GM19397 (cell line): ENCODE measurements at regions not wholly inside any gene's neighbourhood (a gene's known extent, or its start where the extent isn't known, plus 50 kb on each side); places are given as distances from the start of the nearest gene placed in this dataset.
"Not testable (repeated sequence)": the region's sequence is repeated elsewhere in the genome, so short reads cannot be mapped to it uniquely, and the experiment has no call there.

Source experiments
- ATAC-seq: cut with Tn5 transposase; IDR thresholded peaks from one replicate; pipeline ENCODE4 v1.9.1; 2021; ENCODE audit warnings: mild to moderate bottlenecking, moderate library complexity; ENCODE audit not compliant: unreplicated experiment

DNA sequence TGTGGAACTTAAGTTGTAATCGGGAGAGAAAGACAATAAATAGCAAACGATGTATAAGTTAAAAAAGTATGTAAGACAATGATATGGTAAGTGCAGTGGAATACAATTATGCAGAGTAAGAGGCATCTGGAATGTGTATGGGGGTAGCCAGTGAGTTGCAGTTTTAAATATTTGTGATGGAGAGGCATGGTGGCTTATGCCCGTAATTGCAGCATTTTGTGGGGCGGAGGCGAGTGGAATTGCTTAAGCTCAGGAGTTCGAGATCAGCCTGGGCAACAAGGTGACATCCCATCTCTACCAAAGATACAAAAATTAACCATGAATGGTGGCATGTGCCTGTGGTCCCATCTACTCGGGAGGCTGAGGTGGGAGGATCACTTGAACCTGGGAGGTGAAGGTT, 52.5 kb upstream of the WDFY3 start:
- no peak for ATAC-seq

DNA sequence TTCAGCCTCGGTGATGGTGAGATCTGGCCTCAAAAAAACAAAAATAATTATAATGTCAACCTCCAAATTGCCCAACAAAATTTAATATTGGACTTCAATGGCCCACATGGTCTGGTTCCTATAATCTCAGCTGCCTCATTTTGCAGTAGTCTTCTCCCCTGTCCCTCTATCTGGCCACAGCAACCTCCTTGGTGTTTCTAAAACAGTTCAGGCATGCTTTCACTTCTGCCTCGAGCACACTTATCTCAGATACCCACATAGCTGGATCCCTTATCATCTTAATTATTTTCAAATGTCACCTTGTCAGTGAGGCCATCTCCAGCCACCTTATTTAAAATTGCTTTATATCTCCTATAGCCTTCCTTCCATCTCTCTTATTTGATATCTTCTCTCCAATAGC, 52.9 kb upstream of the WDFY3 start:
- no peak for ATAC-seq

- ATAC-seq = no peak
These were observed 58.2 kb upstream of the WDFY3 start for GRCh38 chr4:85024671-85025070.

GRCh38 chr4:85028910-85029309, 62.4 kb upstream of the WDFY3 start:
- ATAC-seq = no peak

DNA sequence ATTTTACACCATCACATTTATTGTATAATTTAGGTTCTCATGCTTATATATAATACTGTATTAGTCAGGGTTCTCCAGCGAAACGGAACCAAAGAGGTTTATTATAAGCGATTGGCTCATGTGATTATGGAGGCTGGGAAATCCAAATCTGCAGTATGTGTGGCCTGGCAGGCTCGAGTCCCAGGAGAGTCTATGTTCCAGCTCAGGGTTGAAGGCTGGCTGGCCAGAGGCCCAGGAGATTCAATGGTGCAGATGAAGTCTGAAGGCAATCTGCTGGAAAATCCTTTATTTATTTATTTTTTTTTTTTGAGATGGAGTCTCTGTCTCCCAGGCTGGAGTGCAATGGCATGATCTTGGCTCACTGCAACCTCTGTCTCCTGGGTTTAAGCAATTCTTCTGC, 63.0 kb upstream of the WDFY3 start:
- ATAC-seq = no peak

- no peak for ATAC-seq
These were observed 63.7 kb upstream of the WDFY3 start for GRCh38 chr4:85030156-85030555.

DNA sequence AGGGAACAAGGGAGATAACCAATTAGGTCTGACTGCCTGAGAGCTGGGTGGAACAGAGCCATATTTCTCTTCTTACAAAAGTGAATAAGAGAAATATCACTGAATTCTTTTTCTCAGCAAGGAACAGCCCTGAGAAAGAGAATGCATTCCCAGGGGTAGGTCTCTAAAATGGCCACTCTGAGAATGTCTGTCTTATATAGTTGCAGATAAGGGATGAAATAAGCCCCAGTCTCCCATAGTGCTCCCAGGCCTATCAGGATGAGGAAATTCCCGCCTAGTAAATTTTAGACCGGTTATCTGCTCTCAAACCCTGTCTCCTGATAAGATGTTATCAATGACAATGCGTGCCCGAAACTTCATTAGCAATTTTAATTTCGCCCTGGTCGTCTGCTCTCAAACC, 67.3 kb upstream of the WDFY3 start:
- ATAC-seq = not testable (repeated sequence)

DNA sequence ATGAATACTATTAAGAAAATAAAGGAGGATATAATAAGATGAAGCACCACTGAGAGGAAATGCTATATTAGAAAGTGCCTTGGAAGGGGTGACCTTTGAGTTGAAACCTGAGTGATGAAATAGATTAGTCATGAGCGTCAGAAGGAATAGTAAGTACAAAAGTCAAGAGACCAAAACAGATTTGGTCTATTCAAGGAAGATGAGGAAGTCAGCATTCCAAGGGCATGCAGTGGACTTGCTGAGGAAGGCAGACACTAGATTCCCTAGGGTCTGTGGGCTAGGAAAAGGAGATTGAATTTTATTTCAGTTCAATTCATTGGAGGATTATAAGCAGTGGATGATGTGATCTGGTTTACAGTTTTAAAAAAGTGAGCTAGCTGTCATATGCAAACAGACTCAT, 73.0 kb upstream of the WDFY3 start:
- ATAC-seq = no peak

DNA sequence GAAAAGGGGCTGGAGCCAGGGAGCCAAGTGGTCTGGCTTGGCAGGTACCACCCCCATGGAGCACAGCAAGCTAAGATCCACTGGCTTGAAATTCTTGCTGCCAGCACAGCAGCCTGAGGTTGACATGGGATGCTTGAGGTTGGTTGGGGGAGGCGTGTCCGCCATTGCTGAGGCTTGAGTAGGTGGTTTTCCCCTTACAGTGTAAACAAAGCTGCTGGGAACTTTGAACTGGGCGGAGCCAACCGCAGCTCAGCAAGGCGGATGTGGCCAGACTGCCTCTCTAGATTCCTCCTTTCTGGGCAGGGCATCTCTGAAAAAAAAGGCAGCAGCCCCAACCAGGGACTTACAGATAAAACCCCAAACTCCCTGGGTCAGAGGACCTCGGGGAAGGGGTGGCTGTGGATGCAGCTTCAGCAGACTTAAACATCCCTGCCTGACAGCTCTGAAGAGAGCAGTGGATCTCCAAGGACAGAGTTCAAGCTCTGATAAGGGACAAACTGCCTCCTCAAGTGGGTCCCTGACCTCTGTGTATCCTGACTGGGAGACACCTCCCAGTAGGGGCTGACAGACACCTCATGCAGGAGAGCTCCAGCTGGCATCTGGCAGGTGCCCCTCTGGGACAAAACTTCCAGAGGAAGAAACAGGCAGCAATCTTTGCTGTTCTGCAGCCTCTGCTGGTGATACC, 77.5 kb upstream of the WDFY3 start:
- ATAC-seq = not testable (repeated sequence)

DNA sequence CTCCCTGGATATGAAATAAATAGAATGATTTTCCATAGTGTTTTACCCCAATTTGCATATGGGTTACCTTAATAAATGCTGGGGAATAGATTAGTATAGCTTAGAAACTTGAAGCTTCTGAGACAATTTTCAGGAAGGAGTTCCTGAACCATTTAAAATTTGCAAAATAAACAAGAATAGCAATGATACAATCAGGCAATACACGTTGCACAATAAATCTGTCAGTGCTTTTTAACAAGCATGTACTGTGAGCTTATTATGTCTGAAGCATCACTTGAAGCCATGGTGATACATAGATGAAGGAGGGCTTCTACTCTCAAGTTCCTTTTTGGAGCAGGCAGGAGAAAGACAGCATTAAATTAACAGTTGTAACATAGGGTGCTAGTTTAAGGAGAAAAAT, 84.2 kb upstream of the WDFY3 start:
- ATAC-seq = no peak

- no peak for ATAC-seq
These were observed 85.0 kb upstream of the WDFY3 start for GRCh38 chr4:85051526-85051925.

DNA sequence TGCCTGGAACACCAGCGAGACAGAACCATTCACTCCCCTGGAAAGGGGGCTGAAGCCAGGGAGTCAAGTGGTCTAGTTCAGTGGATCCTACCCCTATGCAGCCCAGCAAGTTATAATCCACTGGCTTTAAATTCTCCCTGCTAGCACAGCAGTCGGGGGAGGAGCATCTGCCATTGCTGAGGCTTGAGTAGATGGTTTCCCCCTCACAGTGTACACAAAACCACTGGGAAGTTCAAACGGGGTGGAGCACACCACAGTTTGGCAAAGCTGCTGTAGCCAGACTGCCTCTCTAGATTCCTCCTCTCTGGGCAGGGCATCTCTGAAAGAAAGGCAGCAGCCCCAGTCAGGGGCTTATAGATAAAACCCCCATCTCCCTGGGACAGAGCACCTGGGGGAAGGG, 88.4 kb upstream of the WDFY3 start:
- not testable (repeated sequence) for ATAC-seq

DNA sequence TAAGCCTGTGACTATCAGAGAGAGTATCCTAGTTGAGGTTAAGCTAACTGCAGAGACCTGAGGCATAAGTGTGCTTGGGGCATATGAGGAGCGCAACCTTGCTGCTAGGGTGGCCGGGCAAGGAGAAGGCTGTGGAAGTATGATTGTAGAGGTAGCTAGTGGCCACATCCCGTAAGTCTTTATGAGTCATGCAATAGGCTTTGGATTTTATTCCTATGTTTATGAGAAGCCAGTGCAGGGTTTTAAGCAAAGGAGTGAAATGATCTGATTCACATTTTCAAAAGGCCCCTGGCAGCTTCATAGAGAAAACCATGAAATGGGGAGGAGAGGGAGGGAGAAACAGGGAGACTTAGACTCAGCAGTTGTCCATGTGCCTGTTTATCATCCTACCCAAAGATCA, 92.1 kb upstream of the WDFY3 start:
- ATAC-seq = no peak

- ATAC-seq = no peak
These were observed 95.5 kb upstream of the WDFY3 start for GRCh38 chr4:85061974-85062373.

DNA sequence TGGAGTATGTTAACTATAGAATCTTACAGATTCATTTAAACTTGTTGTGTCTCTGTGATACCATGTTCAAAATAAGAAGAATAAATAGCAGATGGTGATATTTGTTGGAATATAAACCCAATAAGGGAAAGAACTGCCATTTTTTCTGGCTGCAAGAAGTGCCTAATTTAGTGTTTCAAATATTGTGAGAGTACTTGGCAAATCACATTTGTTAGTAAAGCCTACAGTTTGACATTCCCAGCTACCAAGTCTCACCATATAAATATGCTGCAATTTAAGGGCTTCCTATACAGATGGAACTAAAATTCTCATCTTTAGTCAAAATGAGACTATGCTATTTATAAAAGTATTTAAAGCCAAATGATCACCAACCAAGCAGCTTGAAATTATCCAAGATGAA, 96.0 kb upstream of the WDFY3 start:
- ATAC-seq = no peak

- ATAC-seq = no peak
These were observed 100.9 kb upstream of the WDFY3 start for GRCh38 chr4:85067342-85067741.

DNA sequence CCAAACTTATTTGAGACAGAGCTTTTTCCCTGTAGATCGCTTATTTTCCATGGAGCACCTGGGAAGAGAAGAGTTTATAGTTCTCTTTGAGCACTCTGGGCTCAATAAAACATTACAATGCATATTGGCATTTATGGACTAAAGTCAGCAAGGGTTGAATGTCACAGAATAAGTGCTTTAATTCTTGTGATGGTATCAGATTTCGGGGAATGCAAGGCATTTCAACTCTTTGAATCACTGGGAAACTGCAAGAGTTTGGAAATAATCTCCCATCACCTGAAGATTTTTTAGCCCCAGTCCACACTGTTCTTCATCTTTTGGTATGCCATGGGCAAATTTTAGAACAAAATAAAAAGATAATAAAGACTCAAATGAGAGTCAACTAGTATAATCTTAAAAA, 111.5 kb upstream of the WDFY3 start:
- no peak for ATAC-seq

DNA sequence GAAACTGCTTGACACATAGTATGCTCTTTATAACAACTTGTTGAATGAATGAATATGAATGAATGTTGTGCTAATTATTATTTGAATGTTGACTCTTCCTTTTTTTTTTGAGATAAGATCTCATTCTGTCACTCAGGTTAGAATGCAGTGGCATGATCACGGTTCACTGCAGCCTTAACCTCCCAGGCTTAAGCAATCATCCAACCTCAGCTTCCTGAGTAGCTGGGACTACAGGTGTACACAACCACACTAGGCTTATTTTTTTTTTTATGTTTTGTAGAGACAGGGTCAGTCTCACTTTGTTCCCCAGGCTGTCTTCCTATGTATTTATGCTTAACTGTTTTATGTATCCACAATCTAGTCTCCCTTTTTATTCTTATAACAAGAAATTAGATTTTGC, 114.7 kb upstream of the WDFY3 start:
- ATAC-seq = no peak

DNA sequence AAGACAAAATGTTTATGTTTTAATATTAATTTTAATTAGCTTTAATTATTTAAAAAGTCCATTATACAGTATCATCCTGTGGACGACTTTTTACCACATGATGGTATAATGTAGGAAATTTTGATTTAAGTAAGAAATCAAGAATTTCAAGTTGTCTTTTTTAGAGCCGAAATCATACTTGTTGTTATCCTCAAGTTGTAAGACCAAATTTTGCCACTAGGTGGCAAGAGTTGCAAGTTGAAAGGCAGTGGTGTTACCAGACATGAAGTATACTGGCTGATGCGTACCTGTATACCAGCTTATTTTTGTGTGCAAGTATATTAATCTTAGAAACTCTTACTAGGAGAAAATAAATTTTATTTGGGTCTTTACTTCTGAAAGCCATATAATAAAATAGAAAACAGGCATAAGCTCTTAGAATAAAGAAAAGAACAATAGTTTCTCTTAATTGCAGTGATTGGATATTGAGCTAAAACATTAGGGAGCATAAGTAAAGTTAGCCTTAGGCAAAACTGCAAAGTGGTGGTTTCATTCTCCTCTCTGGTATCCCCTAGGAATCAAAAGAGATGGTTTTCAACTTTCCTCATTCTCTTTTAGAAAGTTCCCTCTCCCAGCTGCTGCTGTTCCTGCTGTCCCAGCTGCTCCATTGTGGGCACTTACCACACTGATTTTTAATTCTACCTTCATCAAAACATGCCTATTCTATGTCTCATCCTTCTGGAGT, 118.0 kb upstream of the WDFY3 start:
- peak; percentile 79 for ATAC-seq

DNA sequence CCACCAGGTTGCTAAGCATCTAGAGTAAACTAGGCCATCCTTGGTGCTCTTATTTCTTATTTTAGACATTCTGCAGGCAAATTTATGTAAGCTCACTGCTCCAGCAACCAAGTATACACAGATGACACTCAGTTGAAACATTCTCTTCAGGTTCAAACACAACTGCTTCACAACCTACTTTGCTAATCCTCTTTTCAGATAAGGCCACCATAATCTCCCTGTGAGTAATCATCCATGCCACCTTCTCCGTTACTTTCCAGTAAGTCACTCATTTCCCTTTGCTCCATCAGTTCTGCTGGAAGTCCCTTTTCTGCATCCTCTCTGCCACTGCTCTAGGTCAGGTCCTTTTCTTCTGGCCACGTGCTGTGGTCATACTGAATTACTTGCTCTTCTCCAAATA, 120.2 kb upstream of the WDFY3 start:
- ATAC-seq = no peak

DNA sequence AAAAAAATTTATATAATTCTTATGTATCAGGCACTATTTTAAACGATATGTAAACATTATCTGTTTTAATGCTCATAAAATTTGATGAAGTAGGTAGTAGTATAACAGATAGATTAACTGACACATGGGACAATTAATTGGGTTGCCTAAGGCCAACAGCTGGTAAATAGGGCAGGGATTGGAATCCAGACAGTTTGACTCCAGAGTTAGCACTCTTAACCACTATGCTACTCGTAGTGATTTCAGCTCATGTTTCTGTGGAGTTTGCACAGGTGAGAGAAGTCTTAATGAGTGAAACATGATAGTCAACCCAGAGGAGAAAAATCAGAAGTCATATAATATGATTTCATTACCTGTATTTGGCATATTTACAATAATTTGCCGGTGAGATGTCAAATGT, 126.0 kb upstream of the WDFY3 start:
- ATAC-seq = no peak

GRCh38 chr4:85092943-85093342, 126.5 kb upstream of the WDFY3 start:
- ATAC-seq = no peak

GRCh38 chr4:85094735-85095134, 128.2 kb upstream of the WDFY3 start:
- no peak for ATAC-seq
